ENCODE measurements at regions not wholly inside any gene's neighbourhood (a gene's known extent, or its start where the extent isn't known, plus 50 kb on each side); places are given as distances from the start of the nearest gene placed in this dataset.
"Not testable (repeated sequence)": the region's sequence is repeated elsewhere in the genome, so short reads cannot be mapped to it uniquely, and the experiment has no call there.

DNA sequence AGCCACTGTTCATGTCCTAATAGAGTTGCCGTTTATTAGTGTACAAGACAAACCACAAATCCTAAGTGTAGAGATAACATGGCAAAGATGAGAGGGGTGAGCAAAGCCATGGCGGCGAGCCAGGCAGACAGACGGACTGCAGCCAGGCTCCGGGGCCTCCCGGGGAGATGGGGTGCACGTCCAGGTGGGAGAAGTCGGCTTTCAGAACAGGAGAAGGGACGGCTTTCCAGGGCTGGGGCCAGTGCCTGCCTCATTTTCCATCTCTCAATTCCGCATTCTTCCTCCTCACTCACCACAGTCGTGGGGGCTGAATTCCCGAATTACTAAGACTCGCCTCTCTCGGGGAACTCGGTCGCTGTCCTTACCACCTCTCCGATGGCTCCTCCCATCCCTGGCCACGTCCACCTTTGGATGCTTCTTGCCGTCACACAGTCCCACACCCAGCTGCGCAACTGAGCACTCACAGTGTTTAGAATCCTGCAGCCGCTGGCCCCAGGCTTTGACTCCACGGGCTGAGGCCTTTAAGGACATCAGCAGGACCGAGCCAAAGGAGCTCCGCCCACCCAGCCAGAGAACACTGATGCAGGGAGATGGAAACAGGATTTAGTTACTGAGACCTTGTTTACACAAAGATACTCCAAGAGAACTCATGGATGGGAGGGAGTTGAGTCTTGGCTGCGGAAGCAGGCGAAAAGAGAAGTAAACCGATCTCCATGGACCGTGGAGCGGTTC lies 59.7 kb downstream of the RNF112 start:
- peak; percentile 75 for DNase-seq

DNA sequence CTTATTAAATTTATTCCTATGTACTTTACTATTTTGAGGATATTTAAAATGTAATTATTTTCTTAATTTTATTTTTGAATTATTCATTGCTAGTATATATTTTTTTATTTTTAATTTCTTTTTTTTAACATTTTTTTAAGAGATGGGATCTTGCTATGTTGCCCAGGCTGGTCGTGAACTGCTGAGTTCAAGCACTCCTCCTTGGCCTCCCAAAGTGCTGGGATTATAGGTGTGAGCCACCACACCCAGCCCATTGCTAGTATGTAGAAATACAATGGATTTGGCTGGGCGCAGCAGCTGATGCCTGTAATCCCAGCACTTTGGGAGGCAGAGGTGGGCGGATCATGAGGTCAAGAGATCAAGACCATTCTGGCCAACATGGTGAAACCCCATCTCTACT lies 59.2 kb upstream of the SLC47A1 start:
- DNase-seq = not testable (repeated sequence)

DNA sequence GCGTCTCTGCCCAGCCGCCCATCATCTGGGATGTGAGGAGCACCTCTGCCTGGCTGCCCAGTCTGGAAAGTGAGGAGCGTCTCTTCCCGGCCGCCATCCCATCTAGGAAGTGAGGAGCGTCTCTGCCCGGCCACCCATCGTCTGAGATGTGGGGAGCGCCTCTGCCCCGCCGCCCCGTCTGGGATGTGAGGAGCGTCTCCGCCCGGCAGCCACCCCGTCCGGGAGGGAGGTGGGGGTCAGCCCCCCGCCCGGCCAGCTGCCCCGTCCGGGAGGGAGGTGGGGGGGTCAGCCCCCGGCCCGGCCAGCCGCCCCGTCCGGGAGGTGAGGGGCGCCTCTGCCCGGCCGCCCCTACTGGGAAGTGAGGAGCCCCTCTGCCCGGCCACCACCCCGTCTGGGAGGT lies 57.9 kb upstream of the SLC47A1 start:
- not testable (repeated sequence) for DNase-seq

DNA sequence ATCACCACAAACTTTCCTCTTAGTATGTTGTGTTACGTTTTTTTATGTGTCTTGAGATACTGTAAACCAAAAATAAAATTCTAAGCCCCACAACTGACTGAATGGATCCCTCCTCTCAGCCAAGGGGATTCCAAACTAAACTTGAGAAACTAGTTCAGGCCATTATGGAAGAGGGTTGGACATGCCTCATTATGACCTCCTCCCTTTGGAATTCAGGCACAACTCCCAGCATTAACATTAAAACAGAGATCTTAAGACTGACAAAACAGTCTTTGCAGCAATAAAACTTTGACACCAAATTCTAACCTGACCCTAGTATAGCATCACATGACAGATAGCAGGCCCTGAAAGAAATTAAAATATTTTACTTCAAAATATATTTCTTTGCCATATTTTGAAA lies 51.1 kb upstream of the SLC47A1 start:
- no peak for DNase-seq

All from DMS79 (cell line).